ENCODE measurements at regions not wholly inside any gene's neighbourhood (a gene's known extent, or its start where the extent isn't known, plus 50 kb on each side); places are given as distances from the start of the nearest gene placed in this dataset.

- no peak for TF ChIP-seq CTCF (IDR thresholded peaks at IDR 0.05)
- TF ChIP-seq POLR2A (IDR thresholded peaks at IDR 0.05): no peak
- no peak for TF ChIP-seq EP300 (IDR thresholded peaks at IDR 0.05; ENCODE audit: low read depth)
These were observed 515.7 kb downstream of the BCOR start for GRCh38 chrX:39582091-39582490.

All from transverse colon (tissue), 3 donors.